Activated CD8-positive, alpha-beta memory T cell treated with anti-CD3 and anti-CD28 coated beads, Interleukin-2, amount 50 U/mL, for 1 hour (primary cell): ENCODE measurements at regions not wholly inside any gene's neighbourhood (a gene's known extent, or its start where the extent isn't known, plus 50 kb on each side); places are given as distances from the start of the nearest gene placed in this dataset.
"Not testable (repeated sequence)": the region's sequence is repeated elsewhere in the genome, so short reads cannot be mapped to it uniquely, and the experiment has no call there.

Experiments
- DNase-seq: peaks from one replicate; pipeline ENCODE4 v3.0.0-alpha.2; 2020; ENCODE audit errors: extremely low read depth

DNA sequence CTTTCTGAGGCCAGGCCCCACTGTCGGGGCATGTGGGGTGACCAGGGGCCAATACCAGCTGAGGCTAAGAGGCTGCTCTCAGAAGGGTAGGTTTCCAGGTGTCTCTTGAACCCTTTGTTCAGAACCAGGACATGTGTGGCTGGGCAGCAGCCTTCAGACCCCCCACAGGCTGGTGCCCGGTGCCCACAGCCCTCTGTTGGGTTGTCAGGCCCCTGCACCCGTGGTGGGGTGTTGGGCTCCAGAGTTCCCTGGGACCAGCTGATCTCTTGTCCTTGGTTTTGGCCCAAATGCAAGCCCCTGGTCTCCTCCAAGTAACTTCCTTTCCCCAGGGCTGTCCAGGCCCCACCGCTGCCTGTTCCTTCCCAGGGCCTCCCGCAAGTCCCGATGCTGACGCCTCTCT is 226.0 kb downstream of the TMEM121 start:
- not testable (repeated sequence) for DNase-seq

DNA sequence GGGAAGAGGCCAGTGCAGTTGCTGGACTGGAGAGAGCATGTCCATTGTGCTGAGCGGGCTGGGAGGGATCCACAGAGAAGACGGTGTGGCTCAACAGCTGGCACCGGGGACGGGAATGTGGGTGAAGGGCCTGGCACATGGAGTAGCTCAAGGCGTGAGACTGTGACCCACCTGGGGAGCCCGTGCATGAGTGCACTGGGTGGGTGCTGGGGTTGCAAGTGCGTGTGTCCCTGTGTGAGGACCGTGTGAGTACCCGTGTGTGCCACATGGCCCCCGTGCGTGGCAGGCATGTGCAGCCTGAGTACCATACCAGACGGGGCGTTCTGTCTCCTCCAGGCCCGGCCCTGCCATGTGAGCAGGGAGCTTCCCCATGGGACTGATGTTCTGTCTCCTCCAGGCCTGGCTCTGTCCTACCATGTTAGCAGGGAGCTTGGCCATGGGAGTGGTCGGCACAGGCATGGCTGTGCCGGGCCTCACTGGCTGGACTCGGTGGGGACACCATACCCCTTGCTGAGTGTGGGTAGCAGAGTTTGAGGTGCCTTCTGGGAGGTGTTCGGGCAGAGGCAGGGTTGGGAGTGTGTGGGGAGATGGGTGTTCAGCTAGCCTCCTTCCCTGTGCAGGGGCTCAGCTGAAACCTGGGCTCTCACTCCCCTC is 234.4 kb downstream of the TMEM121 start:
- DNase-seq, result no peak

DNA sequence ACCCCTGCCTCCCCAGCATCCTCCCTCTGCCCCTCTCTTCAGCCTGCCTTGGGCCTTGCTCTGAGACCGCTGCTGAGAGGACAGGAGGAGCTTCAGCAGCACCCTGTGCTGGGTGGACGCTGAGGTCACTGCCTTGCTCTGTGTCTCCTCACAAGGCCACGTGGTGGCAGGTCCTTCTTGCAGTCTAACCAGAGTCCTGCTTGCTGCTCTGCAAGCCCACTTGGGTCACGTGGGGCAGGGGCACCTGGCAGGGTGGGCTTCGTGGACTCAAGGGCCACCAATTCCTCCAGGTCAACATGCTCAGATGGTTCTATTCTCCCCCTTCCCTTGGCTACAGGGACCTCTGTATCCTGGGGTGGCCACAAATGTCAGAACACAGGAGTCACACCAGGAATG is 235.0 kb downstream of the TMEM121 start:
- not testable (repeated sequence) for DNase-seq

DNA sequence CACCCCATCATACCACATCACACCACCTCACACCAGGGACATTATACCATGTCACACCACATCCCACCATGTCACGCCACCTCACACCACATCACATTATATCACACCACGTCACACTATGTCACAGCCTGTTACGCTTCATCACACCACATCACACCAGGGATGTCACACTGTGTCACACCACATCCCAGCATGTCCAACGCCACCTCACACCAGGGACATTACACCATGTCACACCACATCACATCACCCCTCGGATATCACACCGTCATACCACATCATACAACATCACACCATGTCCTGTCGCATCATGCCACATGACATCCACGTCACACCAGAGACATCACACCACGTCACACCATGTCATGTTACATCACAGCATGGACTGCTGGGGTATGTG is 235.5 kb downstream of the TMEM121 start:
- no peak for DNase-seq

DNA sequence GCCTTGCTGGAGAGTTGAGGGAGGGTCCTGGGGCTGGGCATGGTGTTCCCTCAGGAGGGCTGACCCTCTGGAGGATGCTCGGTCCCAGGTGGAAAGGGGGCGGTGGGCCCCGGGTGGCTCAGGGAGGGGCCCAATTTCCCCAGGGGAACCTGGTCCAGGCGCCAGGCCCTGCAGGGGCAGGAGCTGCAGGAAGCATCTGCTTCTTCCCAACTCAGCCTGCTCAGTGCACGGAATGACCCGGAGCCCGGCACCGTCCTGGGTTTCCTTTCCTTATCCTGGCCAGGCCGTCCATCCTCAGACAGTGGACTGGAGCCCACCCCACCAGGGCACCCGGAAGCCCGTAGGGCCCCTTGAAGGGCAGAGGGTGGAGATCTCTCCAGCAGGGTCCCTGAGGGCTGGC is 235.9 kb downstream of the TMEM121 start:
- not testable (repeated sequence) for DNase-seq

DNA sequence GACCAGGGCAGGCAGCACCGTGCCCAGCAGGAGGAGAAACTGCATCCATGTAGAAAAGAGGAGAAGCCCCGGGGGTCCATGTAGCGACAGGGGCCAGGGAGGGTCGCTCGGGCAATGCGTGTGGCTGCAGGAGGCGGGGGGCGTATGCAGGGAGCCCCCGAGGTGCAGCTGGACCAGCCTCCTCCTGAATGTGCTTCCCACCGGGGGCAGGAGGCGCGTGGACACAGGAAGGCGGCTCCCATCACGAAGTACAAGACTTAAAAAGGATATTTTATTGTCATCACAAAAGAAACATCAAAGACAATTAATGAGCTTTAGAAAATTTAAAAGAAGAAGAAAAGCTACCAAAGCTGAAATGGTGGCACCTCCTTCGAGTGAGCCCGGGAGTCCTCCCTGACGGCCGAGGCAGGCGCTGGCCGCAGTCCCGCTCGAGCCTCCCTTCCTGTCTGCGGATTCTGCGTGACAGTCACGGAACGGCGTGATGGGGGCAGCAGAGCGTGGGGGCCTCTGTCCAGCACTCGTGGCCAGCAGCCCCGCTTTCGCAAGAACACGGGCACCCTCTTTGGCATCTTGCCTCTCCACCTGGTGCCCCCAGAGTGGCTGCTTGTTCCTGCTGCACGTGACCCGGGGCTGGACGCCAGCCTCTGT is 238.0 kb downstream of the TMEM121 start:
- DNase-seq, result not testable (repeated sequence)

DNA sequence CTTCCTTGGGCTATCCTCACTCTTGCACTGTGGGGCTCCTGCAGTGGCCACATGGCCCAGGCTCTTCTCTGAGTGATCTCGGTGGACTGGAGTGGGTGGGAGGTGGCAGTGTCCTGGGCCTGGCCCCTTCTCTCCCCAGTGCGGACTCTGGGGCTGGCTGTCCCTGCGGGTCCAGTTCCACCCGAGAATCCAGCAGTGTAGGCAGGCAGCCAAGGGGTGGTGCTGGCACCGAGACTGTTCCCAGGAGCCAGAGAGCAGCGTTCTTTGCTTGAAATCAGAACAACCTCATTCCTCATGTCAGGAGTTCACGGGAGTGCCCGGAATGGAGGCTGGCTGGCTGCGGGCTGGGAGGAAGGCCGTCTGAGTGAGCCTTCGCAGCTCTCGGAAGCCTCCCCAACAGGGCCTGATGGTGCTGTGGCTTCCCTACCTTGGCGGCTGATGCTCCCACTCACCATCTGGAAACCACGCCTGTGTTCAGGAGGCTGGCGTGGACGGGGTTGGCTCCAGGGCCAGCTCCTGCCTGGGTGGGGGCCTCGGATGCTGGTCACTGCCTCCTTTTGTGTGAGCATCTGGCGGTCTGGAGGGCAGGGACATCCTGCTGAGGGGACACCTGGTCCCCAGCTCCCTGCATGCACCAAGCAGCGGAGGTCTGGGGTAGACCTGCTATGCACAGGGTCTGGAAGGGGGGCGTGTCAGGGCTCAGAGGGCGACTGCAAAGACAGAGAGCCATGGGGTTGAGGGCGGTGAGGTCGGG is 238.9 kb downstream of the TMEM121 start:
- not testable (repeated sequence) for DNase-seq

DNA sequence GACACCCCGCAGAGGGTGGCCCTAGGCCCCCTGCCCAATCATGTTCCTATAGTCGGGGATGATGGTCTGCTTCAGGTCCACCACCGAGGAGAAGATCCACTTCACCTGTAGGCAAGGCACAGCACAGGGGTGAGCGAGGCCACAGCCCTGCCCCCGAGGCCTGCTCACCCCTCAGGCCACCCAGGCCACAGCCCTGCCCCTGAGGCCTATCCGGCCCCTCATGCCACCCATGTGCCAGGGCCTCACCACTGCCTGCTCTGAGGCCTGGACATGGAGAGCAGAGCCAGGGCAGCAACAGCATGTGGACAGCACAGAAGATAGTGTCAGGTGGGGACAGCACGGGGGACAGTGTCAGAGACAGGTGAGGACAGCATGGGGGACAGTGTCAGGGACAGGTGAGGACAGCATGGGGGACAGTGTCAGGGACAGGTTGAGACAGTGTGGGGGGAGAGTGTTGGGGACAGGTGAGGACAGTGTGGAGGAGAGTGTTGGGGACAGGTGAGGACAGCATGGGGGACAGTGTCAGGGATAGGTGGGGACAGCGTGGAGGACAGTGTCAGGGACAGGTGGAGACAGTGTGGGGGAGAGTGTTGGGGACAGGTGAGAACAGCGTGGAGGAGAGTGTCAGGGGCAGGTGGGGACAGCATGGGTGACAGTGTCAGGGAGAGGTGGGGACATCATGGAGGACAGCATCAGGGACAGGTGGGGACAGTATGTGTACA is 239.7 kb downstream of the TMEM121 start:
- no peak for DNase-seq

DNA sequence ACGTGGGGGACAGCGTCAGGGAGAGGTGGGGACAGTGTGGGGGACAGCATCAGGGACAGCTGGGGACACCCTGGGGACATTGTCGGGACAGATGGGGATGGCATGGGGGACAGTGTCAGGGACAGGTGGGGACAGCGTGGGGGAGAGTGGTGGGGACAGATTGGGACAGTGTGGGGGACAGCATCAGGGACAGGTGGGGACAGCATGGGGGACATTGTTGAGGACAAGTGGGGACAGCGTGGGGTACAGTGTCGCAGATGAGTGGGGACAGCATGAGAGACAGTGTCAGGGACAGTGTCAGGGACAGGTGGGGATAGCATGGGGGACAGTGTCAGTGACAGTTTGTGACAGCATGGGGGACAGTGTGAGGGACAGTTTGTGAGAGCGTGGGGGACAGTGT is 240.9 kb downstream of the TMEM121 start:
- no peak for DNase-seq

DNA sequence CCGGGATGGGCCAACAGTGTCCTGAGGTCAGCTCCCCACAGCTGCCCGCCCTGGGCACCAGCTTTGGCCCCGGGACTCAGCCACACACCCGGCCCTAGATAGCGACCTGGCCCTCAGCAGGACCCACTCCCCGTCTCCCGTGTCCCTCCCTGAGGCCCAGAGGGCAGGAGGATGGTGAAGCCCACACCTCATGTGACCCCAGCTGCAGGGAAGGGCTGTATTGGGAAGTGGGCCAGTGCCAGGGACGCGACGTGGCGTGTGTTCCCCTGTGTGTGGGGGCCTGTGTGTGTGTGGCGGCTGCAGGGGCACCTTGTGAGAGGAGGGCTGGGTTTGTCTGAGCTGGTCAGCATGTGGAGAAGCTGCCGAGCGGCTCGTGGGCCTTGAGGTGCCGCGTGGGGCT is 241.7 kb downstream of the TMEM121 start:
- not testable (repeated sequence) for DNase-seq

DNA sequence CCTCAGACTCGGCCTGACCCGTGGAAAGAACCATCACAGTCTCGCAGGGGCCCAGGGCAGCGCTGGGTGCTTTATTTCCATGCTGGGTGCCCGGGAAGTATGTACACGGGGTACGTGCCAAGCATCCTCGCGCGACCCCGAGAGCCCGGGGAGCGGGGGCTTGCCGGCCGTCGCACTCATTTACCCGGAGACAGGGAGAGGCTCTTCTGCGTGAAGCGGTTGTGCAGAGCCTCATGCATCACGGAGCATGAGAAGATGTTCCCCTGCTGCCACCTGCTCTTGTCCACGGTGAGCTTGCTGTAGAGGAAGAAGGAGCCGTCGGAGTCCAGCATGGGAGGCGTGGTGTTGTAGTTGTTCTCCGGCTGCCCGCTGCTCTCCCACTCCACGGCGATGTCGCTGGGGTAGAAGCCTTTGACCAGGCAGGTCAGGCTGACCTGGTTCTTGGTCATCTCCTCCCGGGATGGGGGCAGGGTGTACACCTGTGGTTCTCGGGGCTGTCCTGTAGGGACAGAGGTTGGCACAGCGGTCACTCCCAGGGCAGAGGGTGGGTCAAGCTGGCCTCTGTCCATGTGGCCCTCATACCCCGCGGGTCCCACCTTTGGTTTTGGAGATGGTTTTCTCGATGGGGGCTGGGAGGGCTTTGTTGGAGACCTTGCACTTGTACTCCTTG is 242.8 kb downstream of the TMEM121 start:
- DNase-seq, result not testable (repeated sequence)

DNA sequence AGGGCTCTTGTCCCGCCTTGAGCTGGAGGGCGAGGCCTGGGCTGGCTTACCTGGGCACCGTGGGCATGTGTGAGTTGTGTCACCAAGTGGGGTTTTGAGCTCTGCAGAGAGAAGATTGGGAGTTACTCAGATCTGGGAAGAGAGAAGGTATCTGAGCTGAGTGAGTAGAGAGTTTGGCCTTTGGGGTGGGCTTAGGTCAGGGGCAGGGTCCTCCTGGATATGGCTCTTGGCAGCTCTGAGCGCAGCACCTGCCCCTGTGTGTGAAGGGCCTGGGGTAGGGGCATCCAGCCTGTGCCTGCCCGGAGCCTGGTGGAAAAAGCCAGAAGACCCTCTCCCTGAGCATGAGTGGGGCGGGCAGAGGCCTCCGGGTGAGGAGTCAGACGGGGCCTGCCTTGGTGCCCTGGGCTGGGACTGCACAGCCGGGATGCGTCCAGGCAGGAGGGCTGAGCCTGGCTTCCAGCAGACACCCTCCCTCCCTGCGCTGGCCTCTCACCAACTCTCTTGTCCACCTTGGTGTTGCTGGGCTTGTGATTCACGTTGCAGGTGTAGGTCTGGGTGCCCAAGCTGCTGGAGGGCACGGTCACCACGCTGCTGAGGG is 244.3 kb downstream of the TMEM121 start:
- DNase-seq, result not testable (repeated sequence)

DNA sequence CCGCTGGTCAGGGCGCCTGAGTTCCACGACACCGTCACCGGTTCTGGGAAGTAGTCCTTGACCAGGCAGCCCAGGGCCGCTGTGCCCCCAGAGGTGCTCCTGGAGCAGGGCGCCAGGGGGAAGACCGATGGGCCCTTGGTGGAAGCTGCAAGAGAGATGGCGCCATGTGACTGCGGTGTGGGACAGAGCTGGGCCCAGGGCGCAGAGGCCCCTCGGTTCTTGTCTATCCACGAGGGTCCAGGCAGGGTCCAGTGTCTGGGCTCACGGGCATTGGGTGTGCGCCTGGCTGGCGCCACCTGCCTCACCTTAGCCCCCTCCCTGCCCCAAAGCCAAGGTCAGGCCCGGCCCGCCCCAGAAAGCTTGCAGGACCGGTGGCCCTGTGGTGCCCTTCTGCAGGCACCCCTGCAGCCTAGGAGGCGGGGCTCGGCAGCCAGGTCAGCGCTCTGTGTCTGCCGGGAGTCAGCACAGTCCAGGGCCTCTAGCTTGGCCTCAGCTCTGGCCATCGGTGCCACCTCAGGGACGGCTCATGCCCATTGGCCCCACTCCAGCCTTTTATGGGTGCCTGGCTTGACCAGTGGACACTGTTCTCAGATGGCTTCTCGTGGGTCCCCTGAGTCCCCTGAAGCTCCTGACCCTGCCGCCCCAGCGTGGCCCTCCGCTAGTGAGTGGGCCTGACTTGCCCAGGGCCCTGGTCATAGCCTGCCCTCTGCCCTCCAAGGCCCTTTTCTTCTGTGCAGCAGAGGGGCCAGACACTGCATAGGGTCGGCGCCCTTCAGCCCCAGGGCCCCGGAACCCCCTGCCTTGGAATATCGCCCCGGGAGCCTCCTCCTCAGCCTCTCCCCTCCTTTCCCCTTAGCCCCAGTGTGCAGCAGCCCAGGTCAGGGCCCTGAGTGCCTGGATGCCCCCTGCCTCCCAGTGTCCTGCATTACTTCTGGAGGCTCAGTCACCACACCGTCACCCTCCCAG is 245.2 kb downstream of the TMEM121 start:
- not testable (repeated sequence) for DNase-seq

DNA sequence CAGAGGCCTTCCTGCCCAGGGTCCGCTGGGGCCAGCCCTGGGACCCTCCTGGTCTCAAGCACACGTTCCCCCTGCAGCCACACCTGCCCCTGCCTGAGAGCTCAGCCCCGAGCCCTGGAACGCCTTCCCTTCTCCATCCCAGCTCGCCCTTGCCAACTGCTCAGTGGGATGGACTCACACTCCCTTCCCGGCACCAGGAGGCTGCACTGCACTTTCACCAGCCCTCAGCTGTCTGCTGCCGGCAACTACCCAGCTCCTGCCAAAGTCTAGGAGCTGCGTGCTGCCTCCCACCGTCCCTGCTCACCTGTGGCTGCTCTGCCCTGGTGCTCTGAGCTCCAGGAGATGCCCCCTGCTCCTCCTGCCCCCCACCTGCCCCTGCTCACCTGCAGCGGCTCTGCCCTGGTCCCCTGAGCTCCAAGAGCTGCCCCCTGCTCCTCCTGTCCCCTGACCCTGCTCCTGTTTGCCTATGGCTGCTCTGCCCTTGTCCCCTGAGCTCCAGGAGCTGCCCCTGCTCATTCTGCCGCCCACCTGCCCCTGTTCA is 246.4 kb downstream of the TMEM121 start:
- DNase-seq, result not testable (repeated sequence)

DNA sequence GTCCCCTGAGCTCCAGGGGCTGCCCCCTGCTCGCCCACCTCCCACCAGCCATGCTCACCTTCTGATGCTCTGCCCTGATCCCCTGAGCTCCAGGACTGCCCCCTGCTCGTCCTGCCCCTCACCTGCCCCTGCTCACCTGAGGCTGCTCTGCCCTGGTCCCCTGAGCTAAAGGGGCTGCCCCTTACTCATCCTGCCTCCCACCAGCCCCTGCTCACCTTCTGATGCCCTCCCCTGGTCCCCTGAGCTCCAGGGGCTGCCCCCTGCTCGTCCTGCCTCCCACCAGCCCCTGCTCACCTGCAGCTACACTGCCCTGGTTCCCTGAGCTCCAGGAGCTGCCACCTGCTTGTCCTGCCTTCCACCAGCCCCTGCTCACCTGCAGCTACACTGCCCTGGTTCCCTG is 247.2 kb downstream of the TMEM121 start:
- no peak for DNase-seq

DNA sequence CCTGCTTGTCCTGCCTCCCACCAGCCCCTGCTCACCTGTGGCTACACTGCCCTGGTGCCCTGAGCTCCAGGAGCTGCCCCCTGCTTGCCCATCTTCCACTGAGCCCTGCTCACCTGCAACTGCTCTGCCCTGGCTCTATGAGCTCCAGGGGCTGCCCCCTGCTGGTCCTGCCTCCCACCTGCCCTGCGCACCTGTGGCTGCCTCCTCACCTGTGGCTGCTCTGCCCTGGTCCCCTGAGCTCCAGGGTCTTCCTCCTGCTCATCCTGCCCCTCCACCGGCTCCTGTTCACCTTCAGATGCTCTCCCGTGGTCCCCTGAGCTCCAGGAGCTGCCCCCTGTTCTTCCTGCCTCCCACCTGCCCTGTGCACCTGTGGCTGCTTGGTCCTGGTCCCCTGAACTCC is 247.6 kb downstream of the TMEM121 start:
- DNase-seq, result no peak

DNA sequence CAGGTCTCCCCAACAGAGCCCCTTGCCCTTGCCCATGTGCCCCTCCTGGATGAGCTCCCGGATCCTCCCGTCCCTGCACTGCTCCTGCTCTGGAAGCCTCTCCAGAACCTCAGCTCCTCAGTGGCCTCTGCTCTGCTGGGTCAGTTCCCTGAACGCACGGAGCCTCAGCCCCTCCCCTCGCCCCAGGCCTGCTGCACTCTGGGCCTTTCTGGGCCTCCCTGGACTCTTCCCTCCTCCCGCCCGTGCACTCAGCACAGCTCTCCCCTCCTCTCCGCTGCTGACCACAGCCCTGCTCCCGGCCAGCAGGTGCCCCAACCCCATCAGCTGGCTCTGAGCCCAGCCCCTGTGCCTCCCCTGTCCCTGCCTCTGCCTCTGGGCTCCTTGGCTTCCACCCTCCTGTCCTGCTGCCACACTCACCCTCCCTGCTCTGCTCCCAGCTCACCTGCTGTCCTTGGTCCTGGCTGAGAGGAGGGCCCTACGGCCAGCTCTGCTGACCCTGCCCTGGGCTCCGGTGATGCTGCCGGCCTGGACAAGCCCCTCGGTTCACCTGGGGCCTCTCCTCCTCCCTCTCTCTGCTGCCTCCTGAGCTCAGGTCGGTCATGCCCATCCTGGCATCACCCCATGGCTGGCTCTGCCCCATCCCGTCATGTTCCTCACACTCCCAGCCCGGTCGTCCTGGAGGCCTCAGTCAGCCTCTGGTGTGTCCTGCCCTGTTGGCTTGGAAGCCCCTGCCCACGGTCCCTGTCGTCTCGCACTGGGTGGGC is 248.4 kb downstream of the TMEM121 start:
- not testable (repeated sequence) for DNase-seq

DNA sequence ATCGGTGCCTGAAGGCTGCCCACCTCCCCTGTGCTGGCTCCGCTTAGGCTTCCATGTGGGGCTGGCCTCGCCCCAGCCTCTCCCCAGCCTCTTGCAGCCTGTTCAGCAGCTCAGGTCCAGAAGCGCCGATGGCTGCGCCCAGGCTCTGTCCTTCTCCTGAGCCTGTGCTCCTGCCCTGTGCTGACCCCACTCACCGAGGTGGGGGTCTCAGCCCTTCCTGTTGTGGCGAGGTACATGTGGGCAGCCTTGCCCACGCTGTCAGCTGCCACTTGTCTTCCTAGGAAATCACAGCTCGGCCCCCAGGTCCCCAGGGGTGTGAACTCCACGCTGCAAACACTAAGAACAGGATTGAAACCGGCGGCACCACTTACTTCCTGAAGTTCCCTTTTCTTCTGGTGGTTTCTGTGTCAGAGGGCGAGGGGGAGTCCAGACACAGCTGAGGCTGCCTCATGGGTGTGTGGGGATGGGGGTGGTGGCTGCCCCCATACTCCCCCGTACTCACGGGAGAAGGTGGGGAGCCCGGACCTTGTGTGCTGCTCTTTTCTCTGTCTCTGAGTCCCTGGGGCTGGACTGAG is 249.1 kb downstream of the TMEM121 start:
- not testable (repeated sequence) for DNase-seq

DNA sequence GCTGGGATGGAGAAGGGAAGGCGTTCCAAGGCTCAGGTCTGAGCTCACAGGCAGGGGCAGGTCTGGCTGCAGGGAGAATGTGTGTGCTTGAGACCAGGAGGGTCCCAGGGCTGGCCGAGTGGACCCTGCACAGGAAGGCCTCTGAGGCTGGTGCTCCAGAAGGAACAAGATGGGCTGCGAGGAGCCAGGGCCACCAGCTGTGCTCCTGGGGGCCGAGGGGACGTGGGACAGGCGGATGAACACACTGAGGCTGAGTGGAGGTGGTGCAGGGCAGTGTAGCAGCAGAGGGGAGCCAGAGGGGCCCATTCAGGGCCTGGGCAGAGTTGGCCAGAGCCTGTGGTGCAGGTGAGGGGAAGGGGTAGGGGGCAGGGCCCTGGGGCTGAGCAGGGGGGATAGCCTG is 249.7 kb downstream of the TMEM121 start:
- not testable (repeated sequence) for DNase-seq
